Thoracic aorta (tissue), 2 donors: ENCODE measurements at regions not wholly inside any gene's neighbourhood (a gene's known extent, or its start where the extent isn't known, plus 50 kb on each side); places are given as distances from the start of the nearest gene placed in this dataset.

Source experiments
- ATAC-seq: fragments of 150-250 bp; one replicate; pipeline ENCODE4 v1.8.0; 2017; ENCODE audit warnings: low read depth; ENCODE audit not compliant: insufficient number of reproducible peaks, low FRiP score
- DNase-seq: peaks from one replicate; pipeline ENCODE4 v3.0.0-alpha.2; 2020; ENCODE audit warnings: low spot score
- H3K27ac ChIP-seq, 2 donors: fragments of 200-600 bp; sonication (generic); 1 replicate in 1 of 2; 2 replicates in 1 of 2; pipeline ENCODE4 v1.5.1; 2016; ENCODE audit warnings: mild to moderate bottlenecking in 2 of 2, moderate library complexity in 2 of 2
- H3K27me3 ChIP-seq: fragments of 200-600 bp; sonication (generic); replicated peaks from 2 replicates; pipeline ENCODE4 v1.6.0; 2016; ENCODE audit warnings: mild to moderate bottlenecking; ENCODE audit not compliant: insufficient read depth
- H3K36me3 ChIP-seq: fragments of 200-600 bp; sonication (generic); one replicate; pipeline ENCODE4 v1.5.1; 2016
- H3K4me1 ChIP-seq, 2 donors: fragments of 200-600 bp; sonication (generic); 1 replicate in 1 of 2; 2 replicates in 1 of 2; pipeline versions ENCODE4 v1.5.1 to v1.6.0; 2016; ENCODE audit warnings: low read depth in 2 of 2, mild to moderate bottlenecking in 1 of 2; ENCODE audit not compliant: control insufficient read depth in 1 of 2
- H3K4me3 ChIP-seq: fragments of 200-600 bp; sonication (generic); 2 replicates; pipeline ENCODE4 v1.5.1; 2016; ENCODE audit warnings: mild to moderate bottlenecking
- H3K9me3 ChIP-seq: fragments of 200-600 bp; sonication (generic); 2 replicates; pipeline ENCODE4 v1.5.1; 2016
- CTCF ChIP-seq: fragments of 200-600 bp; sonication (generic); IDR thresholded peaks from one replicate; pipeline ENCODE4 v1.5.1; 2019; ENCODE audit warnings: antibody characterized with exemption

GRCh38 chr4:181008164-181008563 is 1235.0 kb upstream of the TENM3 start:
- no peak for DNase-seq
- no peak overlapping the region for H3K4me3 ChIP-seq
- no peak for TF ChIP-seq CTCF
- H3K27ac ChIP-seq, result no peak overlapping the region
- H3K9me3 ChIP-seq, result no peaks in the 10 kb centered on the region
- peaks cover 0 to 8% of the 10 kb centered on the region in 2 donors for H3K4me1 ChIP-seq
- ATAC-seq, result no peak
- H3K36me3 ChIP-seq, result no peaks in the 10 kb centered on the region
- no peaks in the 10 kb centered on the region for H3K27me3 ChIP-seq

- Histone ChIP-seq H3K4me3 (no peak overlapping the region), H3K4me1 (no peaks in the 10 kb centered on the region), H3K27ac (no peak overlapping the region), H3K27me3 (no peaks in the 10 kb centered on the region), H3K9me3 (peaks cover 8% of the 10 kb centered on the region), H3K36me3 (no peaks in the 10 kb centered on the region)
- no peak for TF ChIP-seq CTCF
- DNase-seq, result no peak
- no peak for ATAC-seq
Observed at GRCh38 chr4:181013162-181013561, 1230.0 kb upstream of the TENM3 start.

- Histone ChIP-seq H3K9me3 (peaks cover 8% of the 10 kb centered on the region), H3K4me1 (no peaks in the 10 kb centered on the region), H3K27me3 (no peaks in the 10 kb centered on the region), H3K4me3 (no peak overlapping the region), H3K27ac (no peak overlapping the region), H3K36me3 (no peaks in the 10 kb centered on the region)
- ATAC-seq (no peak), DNase-seq (no peak)
- no peak for TF ChIP-seq CTCF
Observed at GRCh38 chr4:181017038-181017437, 1226.2 kb upstream of the TENM3 start.

- no peaks in the 10 kb centered on the region for H3K36me3 ChIP-seq
- H3K9me3 ChIP-seq, result peaks cover 7% of the 10 kb centered on the region
- no peak overlapping the region for H3K27ac ChIP-seq
- ATAC-seq, result no peak
- DNase-seq, result no peak
- no peak overlapping the region for H3K4me3 ChIP-seq
- no peaks in the 10 kb centered on the region for H3K4me1 ChIP-seq
- no peak for TF ChIP-seq CTCF
- no peaks in the 10 kb centered on the region for H3K27me3 ChIP-seq
Observed at GRCh38 chr4:181018472-181018871, 1224.7 kb upstream of the TENM3 start.

- DNase-seq, result no peak
- no peak for ATAC-seq
- H3K9me3 ChIP-seq, result peaks cover 4% of the 10 kb centered on the region
- no peaks in the 10 kb centered on the region for H3K4me1 ChIP-seq
- H3K4me3 ChIP-seq, result no peak overlapping the region
- H3K27me3 ChIP-seq, result no peaks in the 10 kb centered on the region
- no peak for TF ChIP-seq CTCF
- no peaks in the 10 kb centered on the region for H3K36me3 ChIP-seq
- no peak overlapping the region for H3K27ac ChIP-seq
Observed at GRCh38 chr4:181018913-181019312, 1224.3 kb upstream of the TENM3 start.
